ENCODE measurements at regions not wholly inside any gene's neighbourhood (a gene's known extent, or its start where the extent isn't known, plus 50 kb on each side); places are given as distances from the start of the nearest gene placed in this dataset.

DNA sequence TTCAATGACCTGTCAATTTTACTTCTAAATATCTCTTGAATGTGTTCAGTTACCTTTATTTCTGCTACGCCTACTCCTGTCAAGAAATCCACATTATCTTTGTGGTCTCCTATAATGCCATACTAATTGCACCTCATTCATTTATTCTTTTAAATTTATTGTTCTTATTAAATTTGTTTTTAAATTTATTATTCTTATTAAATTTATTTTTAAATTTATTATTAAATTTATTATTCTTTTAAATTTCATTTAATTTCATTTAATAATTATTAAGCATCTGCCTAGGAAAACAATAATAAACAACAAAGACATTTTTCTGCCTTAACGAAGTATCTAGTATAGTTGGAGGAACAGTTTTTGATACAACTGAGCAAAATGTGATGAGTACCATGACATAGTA is 211.7 kb downstream of the ZPLD1 start:
- H3K4me3 Mint-ChIP-seq = no peak overlapping the region
- H3K4me1 Mint-ChIP-seq = no peaks in the 10 kb centered on the region
- no peak overlapping the region for H3K27ac Mint-ChIP-seq
- no peaks in the 10 kb centered on the region for H3K36me3 Mint-ChIP-seq
- peaks cover 4% of the 10 kb centered on the region for H3K27me3 Mint-ChIP-seq
- DNase-seq = no peak
- H3K9me3 Mint-ChIP-seq = no peaks in the 10 kb centered on the region

DNA sequence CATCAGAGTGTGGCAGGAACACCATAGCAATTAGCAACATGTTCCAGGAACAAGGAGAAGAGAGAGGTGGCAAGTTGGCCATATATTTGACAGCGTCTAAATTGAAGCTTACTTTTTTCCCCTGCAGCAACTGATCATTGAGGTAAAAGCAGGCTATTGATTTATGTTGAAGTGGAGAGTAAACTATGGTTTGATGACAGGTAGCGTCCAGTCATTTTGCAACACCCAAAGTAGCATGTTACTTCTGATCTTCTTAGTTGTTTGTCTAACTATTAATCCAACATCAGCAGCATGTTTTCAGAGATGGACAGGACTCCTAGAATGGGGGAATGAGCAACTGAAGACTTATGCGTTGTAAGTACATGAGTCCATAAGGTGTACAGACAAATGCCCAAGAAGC is 225.8 kb downstream of the ZPLD1 start:
- no peak for DNase-seq
- peaks cover 14% of the 10 kb centered on the region for H3K27me3 Mint-ChIP-seq
- no peaks in the 10 kb centered on the region for H3K4me1 Mint-ChIP-seq
- no peaks in the 10 kb centered on the region for H3K36me3 Mint-ChIP-seq
- H3K27ac Mint-ChIP-seq = no peak overlapping the region
- no peaks in the 10 kb centered on the region for H3K9me3 Mint-ChIP-seq
- no peak overlapping the region for H3K4me3 Mint-ChIP-seq

DNA sequence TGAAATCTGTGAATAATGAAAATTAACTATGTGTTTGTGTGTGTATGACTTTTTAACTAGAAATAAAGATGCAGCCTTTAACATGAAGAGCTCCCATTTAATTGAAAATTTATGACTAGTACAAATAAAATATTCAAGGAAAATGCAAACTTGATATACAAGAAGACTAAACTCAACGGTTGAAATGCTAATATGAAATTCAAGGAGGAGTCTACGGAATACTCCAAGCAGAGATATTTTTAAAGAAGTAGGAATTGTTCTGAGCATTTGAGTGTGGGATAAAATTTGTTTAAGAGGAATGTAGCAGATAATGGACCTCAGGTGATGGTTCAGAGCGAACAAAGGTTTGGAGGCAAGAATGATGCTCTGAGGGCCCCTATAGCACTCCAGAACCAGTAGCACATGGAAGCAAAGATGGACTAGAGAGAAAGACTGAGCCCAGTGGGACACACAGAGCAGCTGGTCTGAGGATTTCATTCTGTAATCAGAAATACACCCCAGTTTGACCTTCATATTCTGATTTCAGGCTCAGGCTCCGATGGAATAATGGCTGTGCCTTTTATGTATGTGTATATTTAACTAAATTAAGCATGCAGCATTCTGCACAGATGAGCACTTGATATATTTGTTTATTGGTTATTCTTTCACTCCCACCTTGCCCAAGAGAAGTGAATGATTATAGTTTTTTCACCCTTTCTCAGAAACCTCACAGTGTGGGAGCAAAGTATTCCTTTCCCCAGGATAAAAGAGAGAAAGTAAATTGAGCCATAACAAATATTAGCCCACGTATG is 227.1 kb downstream of the ZPLD1 start:
- no peak for DNase-seq
- no peaks in the 10 kb centered on the region for H3K4me1 Mint-ChIP-seq
- H3K27me3 Mint-ChIP-seq = peaks cover 14% of the 10 kb centered on the region
- no peak overlapping the region for H3K27ac Mint-ChIP-seq
- no peaks in the 10 kb centered on the region for H3K9me3 Mint-ChIP-seq
- H3K36me3 Mint-ChIP-seq = no peaks in the 10 kb centered on the region
- no peak overlapping the region for H3K4me3 Mint-ChIP-seq

DNA sequence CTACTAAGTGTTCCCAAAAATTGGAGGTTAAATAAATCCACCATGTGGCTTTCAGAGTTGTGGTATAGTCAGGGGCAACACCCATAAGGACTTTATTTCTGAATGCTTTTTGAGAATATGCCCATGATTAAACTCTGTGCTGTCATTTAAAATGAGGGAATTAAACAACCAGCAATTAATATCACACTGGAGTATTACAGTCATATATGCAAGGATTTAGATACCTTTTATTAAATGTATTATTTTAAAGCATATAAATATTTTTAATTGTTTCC is 227.6 kb downstream of the ZPLD1 start:
- H3K4me3 Mint-ChIP-seq = no peak overlapping the region
- no peaks in the 10 kb centered on the region for H3K9me3 Mint-ChIP-seq
- no peaks in the 10 kb centered on the region for H3K36me3 Mint-ChIP-seq
- no peak overlapping the region for H3K27ac Mint-ChIP-seq
- H3K4me1 Mint-ChIP-seq = no peaks in the 10 kb centered on the region
- peaks cover 14% of the 10 kb centered on the region for H3K27me3 Mint-ChIP-seq
- no peak for DNase-seq

DNA sequence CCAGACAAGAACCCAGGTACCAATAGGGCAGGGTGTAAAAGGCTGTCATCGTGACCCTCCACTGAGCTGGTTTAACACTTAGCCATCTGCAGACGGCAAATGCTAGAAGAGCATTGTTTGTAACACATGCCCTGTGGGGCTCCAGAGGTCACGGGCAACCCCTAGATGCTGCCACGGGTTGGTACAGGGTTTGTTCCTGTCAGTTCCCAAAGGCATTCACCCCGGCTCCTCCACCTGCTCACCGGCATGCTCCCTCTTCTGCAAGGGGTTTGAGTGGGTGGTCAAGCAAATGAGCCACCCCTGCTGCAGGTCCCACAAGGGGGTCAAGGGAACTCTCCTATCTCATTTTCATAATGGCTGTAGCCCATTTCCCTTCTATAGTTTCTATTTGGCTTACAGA is 229.3 kb downstream of the ZPLD1 start:
- peaks cover 14% of the 10 kb centered on the region for H3K27me3 Mint-ChIP-seq
- no peaks in the 10 kb centered on the region for H3K4me1 Mint-ChIP-seq

DNA sequence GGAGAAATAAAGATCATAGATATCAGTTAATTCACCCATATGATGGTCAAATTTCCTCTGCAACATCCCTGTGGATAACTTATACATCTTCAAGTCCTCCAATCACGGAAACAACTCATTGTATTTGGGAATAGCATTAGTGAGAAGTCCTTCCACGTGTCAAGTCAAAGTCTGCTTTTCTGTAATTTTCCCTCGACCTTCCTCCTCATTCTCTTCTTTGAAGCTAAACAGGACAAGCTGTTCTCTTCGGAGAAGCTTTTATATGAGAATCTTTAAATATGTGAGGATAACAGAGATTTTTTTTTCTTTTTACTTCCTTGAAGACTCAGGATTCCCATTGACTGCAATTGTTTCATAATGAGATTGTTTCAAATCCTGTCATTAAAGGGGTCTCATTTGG is 230.4 kb downstream of the ZPLD1 start:
- no peak overlapping the region for H3K4me3 Mint-ChIP-seq
- no peaks in the 10 kb centered on the region for H3K4me1 Mint-ChIP-seq
- peaks cover 14% of the 10 kb centered on the region for H3K27me3 Mint-ChIP-seq
- no peak overlapping the region for H3K27ac Mint-ChIP-seq
- H3K9me3 Mint-ChIP-seq = no peaks in the 10 kb centered on the region
- no peaks in the 10 kb centered on the region for H3K36me3 Mint-ChIP-seq
- DNase-seq = no peak

More for the DNA sequence above, 229.3 kb downstream of the ZPLD1 start:
- H3K36me3 Mint-ChIP-seq = no peaks in the 10 kb centered on the region
- no peak for DNase-seq
- H3K27ac Mint-ChIP-seq = no peak overlapping the region
- H3K9me3 Mint-ChIP-seq = no peaks in the 10 kb centered on the region
- no peak overlapping the region for H3K4me3 Mint-ChIP-seq

DNA sequence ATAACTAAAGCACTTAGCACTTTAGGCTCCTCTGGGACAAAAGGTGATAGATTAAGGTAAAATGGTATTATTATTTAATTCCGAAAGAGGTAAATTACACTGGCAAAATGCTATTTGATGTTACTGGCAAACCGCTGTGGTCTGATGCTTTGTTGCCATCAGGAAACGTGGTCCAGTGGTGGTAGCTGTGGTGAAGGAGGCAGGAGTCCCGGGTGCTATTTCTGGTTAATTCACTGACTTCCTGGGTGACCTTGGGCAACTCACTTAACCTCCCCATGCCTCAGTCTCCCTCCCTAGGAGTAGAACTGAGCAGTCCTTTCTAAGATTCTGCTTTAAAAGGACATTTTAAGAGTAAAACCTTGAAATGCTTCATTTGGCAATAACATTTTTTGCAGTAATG is 233.4 kb downstream of the ZPLD1 start:
- no peak for DNase-seq
- no peaks in the 10 kb centered on the region for H3K4me1 Mint-ChIP-seq
- peaks cover 14% of the 10 kb centered on the region for H3K27me3 Mint-ChIP-seq
- H3K9me3 Mint-ChIP-seq = no peaks in the 10 kb centered on the region
- H3K36me3 Mint-ChIP-seq = no peaks in the 10 kb centered on the region
- H3K4me3 Mint-ChIP-seq = no peak overlapping the region
- no peak overlapping the region for H3K27ac Mint-ChIP-seq

DNA sequence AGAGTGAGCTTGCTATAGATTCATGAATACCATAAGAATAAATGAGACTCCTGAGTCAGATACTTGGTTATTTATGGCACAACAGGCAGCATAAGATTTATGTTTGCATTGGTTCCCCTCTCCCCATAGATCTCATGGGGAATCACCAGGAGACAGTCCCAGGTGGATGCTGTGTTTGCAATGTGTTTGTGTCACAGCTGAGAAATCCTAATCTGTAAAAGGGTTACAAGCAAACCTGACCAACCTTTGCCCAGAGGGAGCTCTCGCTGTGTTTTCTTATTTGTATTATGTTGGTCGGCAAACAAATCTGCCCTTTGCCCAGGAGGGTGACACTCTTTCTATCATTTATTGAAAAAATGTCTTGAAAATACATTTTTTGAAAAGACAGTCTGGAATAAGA is 236.2 kb downstream of the ZPLD1 start:
- no peak overlapping the region for H3K4me3 Mint-ChIP-seq
- no peak overlapping the region for H3K27ac Mint-ChIP-seq
- no peaks in the 10 kb centered on the region for H3K9me3 Mint-ChIP-seq
- no peaks in the 10 kb centered on the region for H3K4me1 Mint-ChIP-seq
- DNase-seq = no peak
- H3K36me3 Mint-ChIP-seq = no peaks in the 10 kb centered on the region
- peaks cover 18% of the 10 kb centered on the region for H3K27me3 Mint-ChIP-seq

DNA sequence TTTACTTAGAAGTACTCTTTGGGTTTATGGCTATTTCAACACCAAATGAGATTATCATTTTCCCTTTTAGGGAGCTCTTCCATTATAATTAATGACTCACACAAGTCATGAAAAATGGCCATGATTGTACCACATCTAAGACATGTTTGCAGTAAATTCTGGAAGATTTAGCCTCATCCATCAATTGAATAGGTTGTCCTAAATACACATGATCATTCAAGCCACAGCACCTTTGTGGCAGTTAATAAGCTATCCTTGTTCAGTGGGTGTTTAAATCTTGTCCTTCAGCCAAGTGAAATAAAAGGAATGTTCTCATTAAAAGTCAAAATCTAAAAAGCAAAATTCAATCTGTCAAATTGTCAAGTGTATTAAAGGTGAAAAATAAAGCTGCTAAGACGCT is 237.5 kb downstream of the ZPLD1 start:
- Mint-ChIP-seq H3K4me1 (no peaks in the 10 kb centered on the region), H3K27me3 (peaks cover 18% of the 10 kb centered on the region), H3K27ac (no peak overlapping the region), H3K9me3 (no peaks in the 10 kb centered on the region), H3K4me3 (no peak overlapping the region), H3K36me3 (no peaks in the 10 kb centered on the region)
- DNase-seq = no peak

DNA sequence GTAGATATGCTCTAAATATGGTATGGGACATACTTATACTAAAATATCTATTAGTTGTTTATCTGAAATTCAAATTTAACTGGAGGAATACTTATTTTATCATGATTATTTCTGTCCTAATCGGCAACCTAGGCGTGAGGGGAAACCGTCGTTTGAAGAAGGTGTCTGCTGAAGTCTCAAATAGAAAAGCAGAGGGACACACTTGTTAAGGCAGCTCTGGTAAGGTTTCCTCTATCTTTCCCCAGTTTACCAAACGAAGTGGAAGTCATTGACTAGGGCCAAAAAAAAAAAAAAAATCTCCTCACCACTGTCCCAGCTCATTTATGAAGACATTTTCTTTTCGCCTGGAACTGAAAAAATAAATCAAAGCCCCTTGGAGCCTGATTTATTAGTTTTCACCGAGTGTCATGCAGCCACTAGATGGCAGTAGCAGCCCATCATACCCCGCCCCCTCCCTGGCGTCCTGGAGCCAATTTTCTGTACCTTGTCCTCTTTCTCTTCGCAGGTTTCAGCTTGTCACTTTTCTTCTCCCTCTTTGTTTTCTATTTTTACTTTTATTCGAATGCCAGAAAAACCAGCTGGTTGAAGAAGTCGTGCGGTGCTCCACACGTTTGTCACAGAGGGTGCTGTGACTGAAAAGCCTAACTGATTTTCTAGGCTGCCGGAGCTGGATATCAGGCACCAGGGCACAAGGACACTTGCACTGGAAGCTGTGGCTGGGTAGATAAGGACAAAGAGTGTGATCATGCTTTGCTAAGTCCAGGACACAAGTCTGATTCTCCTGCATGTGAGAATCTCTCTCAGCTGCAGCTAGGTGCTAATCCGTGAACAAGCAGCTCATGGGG is 238.7 kb downstream of the ZPLD1 start:
- Mint-ChIP-seq H3K4me1 (no peaks in the 10 kb centered on the region), H3K27ac (no peak overlapping the region), H3K9me3 (no peaks in the 10 kb centered on the region), H3K4me3 (no peak overlapping the region), H3K27me3 (peaks cover 18% of the 10 kb centered on the region), H3K36me3 (no peaks in the 10 kb centered on the region)
- DNase-seq = peak; percentile 44

DNA sequence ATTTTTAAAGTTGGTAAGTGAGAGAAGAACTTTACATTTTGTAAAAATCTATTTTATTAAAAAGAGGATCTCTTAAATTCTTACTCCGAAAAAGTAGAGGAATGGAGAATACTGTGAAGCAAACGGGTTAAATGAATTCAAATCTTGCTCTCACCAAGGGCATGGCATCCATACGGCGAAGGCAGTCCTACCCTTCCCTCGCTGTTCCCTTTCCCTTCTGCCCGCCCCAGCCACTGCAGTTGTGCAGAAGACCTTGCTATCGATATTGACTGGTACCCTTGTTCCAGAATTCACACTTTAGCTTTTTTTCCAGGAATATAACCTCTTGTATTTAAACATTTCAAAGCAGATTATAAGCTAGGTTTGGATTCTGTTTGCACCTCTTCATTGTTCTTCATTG is 239.5 kb downstream of the ZPLD1 start:
- Mint-ChIP-seq H3K9me3 (no peaks in the 10 kb centered on the region), H3K4me3 (no peak overlapping the region), H3K27me3 (peaks cover 18% of the 10 kb centered on the region), H3K27ac (no peak overlapping the region), H3K36me3 (no peaks in the 10 kb centered on the region), H3K4me1 (no peaks in the 10 kb centered on the region)
- no peak for DNase-seq

DNA sequence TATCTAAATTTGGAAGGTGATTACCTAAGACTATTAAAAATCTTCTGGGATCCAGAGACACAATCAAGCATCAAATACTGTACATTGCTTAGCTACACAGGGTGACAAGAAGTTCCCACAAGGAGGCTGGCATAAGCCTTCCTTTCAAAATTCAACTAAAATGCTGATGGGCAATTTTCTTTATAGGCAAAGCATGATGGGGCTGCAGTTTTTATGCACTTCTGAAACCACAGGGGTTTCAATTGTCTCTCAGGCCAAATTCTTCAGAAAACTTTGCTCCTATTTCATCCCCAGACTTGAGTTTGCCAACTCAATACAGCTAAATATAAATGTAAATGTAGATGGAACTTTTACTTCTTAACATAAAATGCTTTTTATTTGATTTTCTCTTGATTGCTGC is 241.6 kb downstream of the ZPLD1 start:
- H3K36me3 Mint-ChIP-seq = no peaks in the 10 kb centered on the region
- no peaks in the 10 kb centered on the region for H3K4me1 Mint-ChIP-seq
- no peak overlapping the region for H3K27ac Mint-ChIP-seq
- peaks cover 23% of the 10 kb centered on the region for H3K27me3 Mint-ChIP-seq
- no peaks in the 10 kb centered on the region for H3K9me3 Mint-ChIP-seq
- no peak overlapping the region for H3K4me3 Mint-ChIP-seq
- DNase-seq = no peak

DNA sequence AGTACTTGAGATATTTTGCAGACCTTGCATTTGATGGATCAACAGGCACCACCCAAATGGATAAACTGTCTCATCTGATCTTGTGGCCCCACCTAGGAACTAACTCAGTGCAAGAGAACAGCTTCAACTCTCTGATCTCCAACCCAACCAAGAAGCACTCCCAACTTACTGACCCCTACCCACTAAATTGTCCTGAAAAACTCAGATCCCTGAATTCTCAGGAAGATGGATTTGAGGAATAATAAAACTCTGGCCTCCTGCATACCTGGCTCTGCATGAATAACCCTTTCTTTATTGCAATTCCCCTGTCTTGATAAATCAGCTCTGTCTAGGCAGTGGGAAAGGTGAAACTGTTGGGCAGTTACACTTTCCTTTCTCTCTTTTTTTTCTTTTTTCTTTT is 247.9 kb downstream of the ZPLD1 start:
- Mint-ChIP-seq H3K4me3 (no peak overlapping the region), H3K9me3 (no peaks in the 10 kb centered on the region), H3K27ac (no peak overlapping the region), H3K27me3 (peaks cover 32% of the 10 kb centered on the region), H3K4me1 (no peaks in the 10 kb centered on the region), H3K36me3 (no peaks in the 10 kb centered on the region)
- DNase-seq = no peak

DNA sequence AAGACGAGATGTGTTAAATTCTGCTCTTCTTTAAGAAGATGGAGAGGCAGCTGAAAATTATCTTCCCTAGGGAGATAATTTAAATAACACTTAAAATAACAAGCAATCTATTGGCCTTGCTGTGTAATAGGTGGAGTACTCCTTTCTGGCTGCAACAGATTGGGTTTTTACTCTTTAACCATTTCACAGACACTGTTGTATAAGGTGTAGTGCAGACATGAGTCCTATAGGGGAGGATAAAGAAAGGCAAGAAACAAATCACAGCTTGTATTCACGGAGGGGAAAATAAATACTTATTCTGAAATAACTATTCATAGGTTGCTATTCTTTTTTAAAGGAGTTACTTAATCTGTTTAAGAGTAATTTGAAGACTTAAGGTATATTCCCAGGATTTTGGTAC is 252.0 kb downstream of the ZPLD1 start:
- Mint-ChIP-seq H3K27ac (no peak overlapping the region), H3K9me3 (no peaks in the 10 kb centered on the region), H3K4me3 (no peak overlapping the region), H3K4me1 (no peaks in the 10 kb centered on the region), H3K27me3 (peaks cover 33% of the 10 kb centered on the region), H3K36me3 (no peaks in the 10 kb centered on the region)
- no peak for DNase-seq

DNA sequence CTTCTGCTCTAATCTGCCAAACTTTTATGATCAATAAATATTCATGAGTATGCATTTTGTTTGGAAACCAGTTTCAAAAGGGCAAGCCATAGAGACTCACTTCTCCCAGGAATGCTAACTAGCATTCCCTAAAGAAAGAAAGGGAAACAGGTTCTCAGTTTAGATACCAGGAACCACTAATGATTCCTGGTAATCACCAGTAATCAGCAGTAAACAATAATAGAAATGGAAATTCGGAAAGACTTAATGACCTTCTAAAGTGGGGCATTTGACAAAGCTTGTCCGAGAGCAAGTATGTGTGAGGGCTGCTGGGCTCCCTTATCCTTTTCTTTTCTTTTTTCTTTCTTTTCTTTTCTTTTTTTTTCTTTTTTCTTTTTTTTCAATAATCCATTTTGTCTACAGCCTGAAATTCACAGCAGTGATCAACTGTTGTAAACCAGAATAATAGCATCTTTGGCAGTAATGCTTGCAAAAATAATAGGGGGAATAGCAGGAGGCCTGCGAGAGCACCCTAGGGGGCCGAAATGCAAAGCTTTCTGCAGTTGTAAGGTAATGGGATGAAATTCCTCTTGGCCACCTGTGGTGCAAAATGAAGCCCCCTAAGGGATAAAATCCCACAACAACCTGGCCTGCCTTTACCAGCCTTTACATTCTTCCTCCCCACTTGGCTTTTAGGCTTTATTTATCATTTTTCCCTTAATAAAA is 253.2 kb downstream of the ZPLD1 start:
- Mint-ChIP-seq H3K27ac (no peak overlapping the region), H3K27me3 (peaks cover 25% of the 10 kb centered on the region), H3K4me3 (no peak overlapping the region), H3K4me1 (no peaks in the 10 kb centered on the region), H3K9me3 (no peaks in the 10 kb centered on the region), H3K36me3 (no peaks in the 10 kb centered on the region)
- DNase-seq = no peak

All from activated naive CD8-positive, alpha-beta T cell treated with anti-CD3 and anti-CD28 coated beads for 36 hours (primary cell).